Lung (tissue), 11 donors: ENCODE measurements at regions not wholly inside any gene's neighbourhood (a gene's known extent, or its start where the extent isn't known, plus 50 kb on each side); places are given as distances from the start of the nearest gene placed in this dataset.

Source experiments
- ATAC-seq: fragments of 200-7000 bp; cut with Tn5 transposase; one replicate; pipeline ENCODE4 v1.9.1; 2020; ENCODE audit warnings: moderate number of reproducible peaks; ENCODE audit not compliant: insufficient read depth, low FRiP score
- DNase-seq, 3 donors: peaks; one replicate each; pipeline ENCODE4 v3.0.0-alpha.2; 2013 to 2017
- H3K27ac ChIP-seq, 2 donors: one replicate each; pipeline ENCODE4 v1.5.1; 2013; ENCODE audit warnings: mild to moderate bottlenecking in 2 of 2, moderate library complexity in 2 of 2, control low read depth in 1 of 2, inconsistent platforms in 1 of 2, low read depth in 1 of 2, low read length in 1 of 2
- H3K27me3 ChIP-seq, 3 donors: one replicate each; pipeline ENCODE4 v1.5.1; 2013; ENCODE audit warnings: low read length in 2 of 3; ENCODE audit not compliant: control insufficient read depth in 3 of 3, insufficient read depth in 3 of 3
- H3K36me3 ChIP-seq, 4 donors: one replicate each; pipeline ENCODE4 v1.5.1; 2013; ENCODE audit warnings: low read length in 4 of 4, mild to moderate bottlenecking in 1 of 4, moderate library complexity in 1 of 4; ENCODE audit not compliant: control insufficient read depth in 4 of 4, insufficient read depth in 4 of 4
- H3K4me1 ChIP-seq, 5 donors: one replicate each; pipeline ENCODE4 v1.5.1; 2013; ENCODE audit warnings: low read length in 5 of 5, mild to moderate bottlenecking in 2 of 5, moderate library complexity in 1 of 5; ENCODE audit not compliant: control insufficient read depth in 5 of 5, insufficient read depth in 5 of 5
- H3K4me3 ChIP-seq: one replicate; pipeline ENCODE4 v1.5.1; 2013; ENCODE audit warnings: mild to moderate bottlenecking, control low read depth, moderate library complexity
- H3K9ac ChIP-seq, 2 donors: one replicate each; pipeline ENCODE4 v1.5.1; 2013; ENCODE audit warnings: low read length in 2 of 2, control low read depth in 1 of 2; ENCODE audit not compliant: insufficient read depth in 1 of 2
- H3K9me3 ChIP-seq, 4 donors: one replicate each; pipeline ENCODE4 v1.5.1; 2013; ENCODE audit warnings: low read length in 3 of 4, mild to moderate bottlenecking in 1 of 4, moderate library complexity in 1 of 4; ENCODE audit not compliant: control insufficient read depth in 4 of 4, insufficient read depth in 3 of 4
- WGBS, 2 donors: extraction: QIAGEN DNeasy Blood & Tissue Kit; methylation state at CpG; one replicate each; pipeline ENCODE4 v1.1.7; 2013; 5-methylcytosine and 5-hydroxymethylcytosine counted together
- TF ChIP-seq, protein P1 (sequence below): IDR thresholded peaks from 2 replicates; pipeline ENCODE4 v1.5.1; 2012; ENCODE audit warnings: mild to moderate bottlenecking; ENCODE audit errors: control extremely low read depth, extremely low read depth
- donor health status: control.
- donor health status: control.
- donor health status: Bipolar disorder and iron deficiency.
- donor health status: healthy.
- donor health status: DM: yes; HTN: yes; CAD: no.

DNA sequence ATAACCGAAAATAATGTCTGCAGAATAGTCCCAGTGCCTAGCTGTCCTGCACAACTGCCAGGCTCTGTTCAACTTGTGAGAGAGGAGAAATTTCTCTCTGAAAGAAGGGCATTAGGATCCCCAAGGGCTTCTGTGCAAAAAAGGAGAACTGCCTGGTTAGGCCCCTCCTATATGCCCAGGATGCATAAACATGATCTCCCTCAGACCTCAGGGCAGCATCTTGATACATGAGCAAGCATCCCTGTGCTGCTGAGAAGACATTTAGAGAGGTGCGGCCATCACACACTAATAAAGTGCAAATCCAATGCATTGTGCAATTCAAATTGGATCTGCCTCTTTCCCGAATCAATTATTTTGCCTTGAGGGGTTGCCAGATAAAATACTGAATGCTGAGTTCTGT, 553.6 kb downstream of the TNS3 start:
- 89 to 91% methylated on average over 3 of the region's 3 CpGs for WGBS, 2 donors
- Histone ChIP-seq H3K27ac (no peak overlapping the region), H3K9me3 (peaks cover 0 to 3% (median 0%) of the 10 kb centered on the region in 4 donors), H3K4me1 (peaks cover 0 to 21% (median 6%) of the 10 kb centered on the region in 5 donors), H3K9ac (no peak overlapping the region), H3K27me3 (no peaks in the 10 kb centered on the region), H3K36me3 (no peaks in the 10 kb centered on the region), H3K4me3 (no peak overlapping the region)
- TF ChIP-seq, protein P1, sequence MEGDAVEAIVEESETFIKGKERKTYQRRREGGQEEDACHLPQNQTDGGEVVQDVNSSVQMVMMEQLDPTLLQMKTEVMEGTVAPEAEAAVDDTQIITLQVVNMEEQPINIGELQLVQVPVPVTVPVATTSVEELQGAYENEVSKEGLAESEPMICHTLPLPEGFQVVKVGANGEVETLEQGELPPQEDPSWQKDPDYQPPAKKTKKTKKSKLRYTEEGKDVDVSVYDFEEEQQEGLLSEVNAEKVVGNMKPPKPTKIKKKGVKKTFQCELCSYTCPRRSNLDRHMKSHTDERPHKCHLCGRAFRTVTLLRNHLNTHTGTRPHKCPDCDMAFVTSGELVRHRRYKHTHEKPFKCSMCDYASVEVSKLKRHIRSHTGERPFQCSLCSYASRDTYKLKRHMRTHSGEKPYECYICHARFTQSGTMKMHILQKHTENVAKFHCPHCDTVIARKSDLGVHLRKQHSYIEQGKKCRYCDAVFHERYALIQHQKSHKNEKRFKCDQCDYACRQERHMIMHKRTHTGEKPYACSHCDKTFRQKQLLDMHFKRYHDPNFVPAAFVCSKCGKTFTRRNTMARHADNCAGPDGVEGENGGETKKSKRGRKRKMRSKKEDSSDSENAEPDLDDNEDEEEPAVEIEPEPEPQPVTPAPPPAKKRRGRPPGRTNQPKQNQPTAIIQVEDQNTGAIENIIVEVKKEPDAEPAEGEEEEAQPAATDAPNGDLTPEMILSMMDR: no peak
- DNase-seq (no peak), ATAC-seq (no peak)

DNA sequence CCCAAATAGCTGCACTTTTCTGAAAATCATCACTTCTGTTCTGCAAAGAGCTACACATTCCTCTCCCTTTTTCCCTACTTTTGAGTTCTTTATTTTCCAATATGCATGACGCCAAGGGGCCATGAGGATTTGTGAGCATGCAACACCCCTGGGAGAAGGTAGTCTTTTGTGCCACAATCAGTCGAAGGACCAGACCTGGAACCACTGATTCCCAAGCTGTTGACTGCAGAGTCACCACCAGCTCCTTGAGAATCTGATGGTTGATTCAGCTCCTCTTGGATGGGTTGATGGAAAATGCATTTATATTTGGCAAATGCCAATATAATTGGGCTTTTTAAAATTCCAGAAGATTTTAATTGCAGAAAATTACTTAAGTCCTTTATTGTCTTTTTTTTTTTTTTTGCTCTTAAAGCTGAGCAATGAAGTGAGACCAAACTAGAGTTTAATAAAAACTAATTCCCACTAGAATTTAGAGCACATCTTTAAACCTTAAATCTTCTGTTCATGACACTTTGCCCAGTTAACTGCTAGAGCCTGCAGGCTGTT, 554.1 kb downstream of the TNS3 start:
- DNase-seq (no peak), ATAC-seq (no peak)
- WGBS, 2 donors: 91 to 94% methylated on average over 2 of the region's 2 CpGs
- Histone ChIP-seq H3K4me1 (peaks cover 0 to 16% (median 6%) of the 10 kb centered on the region in 5 donors), H3K27ac (no peak overlapping the region), H3K9me3 (peaks cover 0 to 3% (median 0%) of the 10 kb centered on the region in 4 donors), H3K36me3 (no peaks in the 10 kb centered on the region), H3K9ac (no peak overlapping the region), H3K27me3 (no peaks in the 10 kb centered on the region), H3K4me3 (no peak overlapping the region)
- TF ChIP-seq, protein P1: no peak

DNA sequence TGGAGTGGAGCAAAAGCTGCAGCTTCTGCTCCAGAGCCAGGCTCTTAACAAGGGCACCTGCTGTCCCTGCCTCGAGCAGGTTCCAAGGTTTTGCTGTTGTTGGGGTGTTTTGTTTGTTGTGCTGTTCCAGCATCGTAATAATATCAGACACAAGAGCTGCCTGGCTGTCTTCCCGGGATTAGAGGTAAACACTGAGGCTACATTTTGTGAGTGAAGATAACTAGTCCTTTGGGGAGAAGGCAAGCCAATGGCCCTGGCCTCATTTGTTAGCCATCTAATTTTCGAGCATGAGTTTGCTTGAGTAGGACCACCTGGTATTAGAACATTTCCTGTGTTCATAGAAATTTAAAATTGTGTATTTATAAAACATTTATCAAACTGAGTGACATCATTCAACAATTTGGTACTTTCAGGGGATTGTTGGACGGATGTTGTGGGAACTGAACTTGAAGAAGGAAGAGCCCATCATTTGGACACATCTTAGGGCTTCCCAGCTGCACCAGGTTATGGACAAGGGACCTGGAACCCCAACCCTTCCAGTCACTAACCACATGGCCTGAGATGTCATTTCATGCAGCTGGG, 555.0 kb downstream of the TNS3 start:
- ATAC-seq: no peak

More for the DNA sequence above, 555.0 kb downstream of the TNS3 start:
- whole genome bisulfite sequencing, 2 donors: 65 to 78% methylated on average over 5 of the region's 5 CpGs
- H3K9ac ChIP-seq: no peak overlapping the region
- no peaks in the 10 kb centered on the region for H3K27me3 ChIP-seq
- peaks cover 0 to 3% (median 0%) of the 10 kb centered on the region in 4 donors for H3K9me3 ChIP-seq
- no peak for DNase-seq
- no peak overlapping the region for H3K4me3 ChIP-seq
- H3K27ac ChIP-seq: no peak overlapping the region
- no peaks in the 10 kb centered on the region for H3K36me3 ChIP-seq
- peaks cover 0 to 10% (median 4%) of the 10 kb centered on the region in 5 donors for H3K4me1 ChIP-seq
- TF ChIP-seq, protein P1: no peak
